Effector memory CD8-positive, alpha-beta T cell (primary cell): ENCODE measurements at regions not wholly inside any gene's neighbourhood (a gene's known extent, or its start where the extent isn't known, plus 50 kb on each side); places are given as distances from the start of the nearest gene placed in this dataset.
"Not testable (repeated sequence)": the region's sequence is repeated elsewhere in the genome, so short reads cannot be mapped to it uniquely, and the experiment has no call there.

Experiments used
- ATAC-seq: fragments of 150-1000 bp; cut with Tn5 transposase; replicated peaks from 2 replicates; pipeline ENCODE4 v1.10.0; 2021; ENCODE audit warnings: mild to moderate bottlenecking, moderate library complexity
- DNase-seq, 3 experiments: peaks; one replicate each; pipeline ENCODE4 v3.0.0; 2021
- H3K27ac Mint-ChIP-seq, 2 donors: one replicate each; pipeline ENCODE4 v1.8.0; 2022; ENCODE audit warnings: mild to moderate bottlenecking in 2 of 2, mixed read lengths in 2 of 2, moderate library complexity in 2 of 2
- H3K27me3 Mint-ChIP-seq, 2 donors: one replicate each; pipeline ENCODE4 v1.8.0; 2022; ENCODE audit warnings: mixed read lengths in 2 of 2
- H3K36me3 Mint-ChIP-seq: one replicate; pipeline ENCODE4 v1.8.0; 2022; ENCODE audit warnings: mild to moderate bottlenecking, moderate library complexity, mixed read lengths; ENCODE audit not compliant: insufficient read depth
- H3K4me1 Mint-ChIP-seq, 2 donors: one replicate each; pipeline ENCODE4 v1.8.0; 2022; ENCODE audit warnings: low read depth in 2 of 2, mixed read lengths in 2 of 2
- H3K4me3 Mint-ChIP-seq, 2 donors: one replicate each; pipeline ENCODE4 v1.8.0; 2022; ENCODE audit warnings: mild to moderate bottlenecking in 2 of 2, mixed read lengths in 2 of 2, moderate library complexity in 2 of 2
- H3K9me3 Mint-ChIP-seq, 2 donors: one replicate each; pipeline ENCODE4 v1.8.0; 2022; ENCODE audit warnings: mixed read lengths in 2 of 2

- DNase-seq (no peak), ATAC-seq (no peak)
- Mint-ChIP-seq H3K4me1 (no peaks in the 10 kb centered on the region), H3K27ac (no peak overlapping the region), H3K27me3 (no peaks in the 10 kb centered on the region), H3K4me3 (no peak overlapping the region), H3K36me3 (no peaks in the 10 kb centered on the region), H3K9me3 (peaks cover 6 to 12% of the 10 kb centered on the region in 2 donors)
Measured at GRCh38 chr16:52680993-52681392, 134.1 kb upstream of the TOX3 start.

GRCh38 chr16:52677501-52677900, 130.6 kb upstream of the TOX3 start:
- Mint-ChIP-seq H3K36me3 (no peaks in the 10 kb centered on the region), H3K27ac (no peak overlapping the region)

GRCh38 chr16:52676959-52677358, 130.0 kb upstream of the TOX3 start:
- H3K4me1 Mint-ChIP-seq = no peaks in the 10 kb centered on the region

More at GRCh38 chr16:52677501-52677900, 130.6 kb upstream of the TOX3 start:
- DNase-seq (no peak), ATAC-seq (no peak)
- Mint-ChIP-seq H3K4me1 (no peaks in the 10 kb centered on the region), H3K9me3 (peaks cover 5 to 8% of the 10 kb centered on the region in 2 donors), H3K4me3 (no peak overlapping the region), H3K27me3 (no peaks in the 10 kb centered on the region)

GRCh38 chr16:52671590-52671989, 124.6 kb upstream of the TOX3 start:
- DNase-seq = no peak
- Mint-ChIP-seq H3K36me3 (no peaks in the 10 kb centered on the region), H3K4me3 (no peak overlapping the region), H3K27ac (no peak overlapping the region), H3K9me3 (peaks cover 5 to 8% of the 10 kb centered on the region in 2 donors), H3K27me3 (no peaks in the 10 kb centered on the region), H3K4me1 (no peaks in the 10 kb centered on the region)
- ATAC-seq = no peak

More at GRCh38 chr16:52676959-52677358, 130.0 kb upstream of the TOX3 start:
- no peak overlapping the region for H3K27ac Mint-ChIP-seq
- H3K36me3 Mint-ChIP-seq = no peaks in the 10 kb centered on the region
- ATAC-seq = no peak
- no peak for DNase-seq
- H3K9me3 Mint-ChIP-seq = peaks cover 5 to 8% of the 10 kb centered on the region in 2 donors
- H3K27me3 Mint-ChIP-seq = no peaks in the 10 kb centered on the region
- no peak overlapping the region for H3K4me3 Mint-ChIP-seq

GRCh38 chr16:52657924-52658323, 111.0 kb upstream of the TOX3 start:
- Mint-ChIP-seq H3K27me3 (peaks cover 0 to 12% of the 10 kb centered on the region in 2 donors), H3K4me3 (no peak overlapping the region), H3K27ac (no peak overlapping the region), H3K9me3 (peaks cover 15 to 29% of the 10 kb centered on the region in 2 donors), H3K4me1 (peaks cover 0 to 2% of the 10 kb centered on the region in 2 donors), H3K36me3 (peaks cover 2% of the 10 kb centered on the region)
- no peak for ATAC-seq
- DNase-seq = no peak

- not testable (repeated sequence) for ATAC-seq, DNase-seq, H3K4me1 Mint-ChIP-seq, H3K36me3 Mint-ChIP-seq, H3K4me3 Mint-ChIP-seq, H3K27ac Mint-ChIP-seq
- Mint-ChIP-seq H3K9me3 (peaks cover 15 to 28% of the 10 kb centered on the region in 2 donors), H3K27me3 (peaks cover 0 to 12% of the 10 kb centered on the region in 2 donors)
Measured at GRCh38 chr16:52655916-52656315, 109.0 kb upstream of the TOX3 start.

- peaks cover 0 to 12% of the 10 kb centered on the region in 2 donors for H3K27me3 Mint-ChIP-seq
- H3K4me3 Mint-ChIP-seq, H3K36me3 Mint-ChIP-seq, DNase-seq, H3K27ac Mint-ChIP-seq, ATAC-seq, H3K4me1 Mint-ChIP-seq: not testable (repeated sequence)
- H3K9me3 Mint-ChIP-seq = peaks cover 13 to 22% of the 10 kb centered on the region in 2 donors
Measured at GRCh38 chr16:52655156-52655555, 108.2 kb upstream of the TOX3 start.

GRCh38 chr16:52652033-52652432, 105.1 kb upstream of the TOX3 start:
- no peaks in the 10 kb centered on the region for H3K4me1 Mint-ChIP-seq
- peaks cover 0 to 12% of the 10 kb centered on the region in 2 donors for H3K27me3 Mint-ChIP-seq
- H3K4me3 Mint-ChIP-seq = no peak overlapping the region
- ATAC-seq (no peak), DNase-seq (no peak)
- peaks cover 8 to 10% of the 10 kb centered on the region in 2 donors for H3K9me3 Mint-ChIP-seq
- no peak overlapping the region for H3K27ac Mint-ChIP-seq
- H3K36me3 Mint-ChIP-seq = no peaks in the 10 kb centered on the region

GRCh38 chr16:52650789-52651188, 103.8 kb upstream of the TOX3 start:
- H3K9me3 Mint-ChIP-seq = peaks cover 8 to 11% of the 10 kb centered on the region in 2 donors
- DNase-seq = no peak

GRCh38 chr16:52650318-52650717, 103.4 kb upstream of the TOX3 start:
- Mint-ChIP-seq H3K9me3 (peaks cover 3 to 10% of the 10 kb centered on the region in 2 donors), H3K4me1 (no peaks in the 10 kb centered on the region), H3K27ac (no peak overlapping the region), H3K36me3 (no peaks in the 10 kb centered on the region), H3K27me3 (peaks cover 0 to 6% of the 10 kb centered on the region in 2 donors), H3K4me3 (no peak overlapping the region)
- ATAC-seq = no peak
- DNase-seq = no peak

More at GRCh38 chr16:52650789-52651188, 103.8 kb upstream of the TOX3 start:
- ATAC-seq = no peak
- Mint-ChIP-seq H3K4me1 (no peaks in the 10 kb centered on the region), H3K27me3 (peaks cover 0 to 11% of the 10 kb centered on the region in 2 donors), H3K27ac (no peak overlapping the region), H3K4me3 (no peak overlapping the region), H3K36me3 (no peaks in the 10 kb centered on the region)

GRCh38 chr16:52649870-52650269, 102.9 kb upstream of the TOX3 start:
- H3K4me1 Mint-ChIP-seq = no peaks in the 10 kb centered on the region
- no peak for DNase-seq
- H3K27ac Mint-ChIP-seq = no peak overlapping the region
- no peak for ATAC-seq
- H3K4me3 Mint-ChIP-seq = no peak overlapping the region
- peaks cover 0 to 7% of the 10 kb centered on the region in 2 donors for H3K9me3 Mint-ChIP-seq
- peaks cover 0 to 2% of the 10 kb centered on the region in 2 donors for H3K27me3 Mint-ChIP-seq
- H3K36me3 Mint-ChIP-seq = no peaks in the 10 kb centered on the region

- ATAC-seq (no peak), DNase-seq (no peak)
- no peaks in the 10 kb centered on the region for H3K27me3 Mint-ChIP-seq
- no peaks in the 10 kb centered on the region for H3K36me3 Mint-ChIP-seq
- peaks cover 0 to 7% of the 10 kb centered on the region in 2 donors for H3K9me3 Mint-ChIP-seq
- H3K4me3 Mint-ChIP-seq = no peak overlapping the region
- no peak overlapping the region for H3K27ac Mint-ChIP-seq
- no peaks in the 10 kb centered on the region for H3K4me1 Mint-ChIP-seq
Measured at GRCh38 chr16:52647588-52647987, 100.6 kb upstream of the TOX3 start.

- Mint-ChIP-seq H3K27me3 (no peaks in the 10 kb centered on the region), H3K4me3 (no peak overlapping the region), H3K4me1 (no peaks in the 10 kb centered on the region), H3K9me3 (peaks cover 5 to 6% of the 10 kb centered on the region in 2 donors), H3K36me3 (no peaks in the 10 kb centered on the region), H3K27ac (no peak overlapping the region)
- no peak for ATAC-seq
- no peak for DNase-seq
Measured at GRCh38 chr16:52643006-52643405, 96.1 kb upstream of the TOX3 start.

- ATAC-seq (no peak), DNase-seq (no peak)
- Mint-ChIP-seq H3K27me3 (no peaks in the 10 kb centered on the region), H3K9me3 (peaks cover 6 to 14% of the 10 kb centered on the region in 2 donors), H3K4me3 (no peak overlapping the region), H3K36me3 (no peaks in the 10 kb centered on the region), H3K4me1 (no peaks in the 10 kb centered on the region), H3K27ac (no peak overlapping the region)
Measured at GRCh38 chr16:52634528-52634927, 87.6 kb upstream of the TOX3 start.

GRCh38 chr16:52634104-52634503, 87.2 kb upstream of the TOX3 start:
- no peaks in the 10 kb centered on the region for H3K27me3 Mint-ChIP-seq
- no peak overlapping the region for H3K4me3 Mint-ChIP-seq
- H3K4me1 Mint-ChIP-seq = no peaks in the 10 kb centered on the region
- no peaks in the 10 kb centered on the region for H3K36me3 Mint-ChIP-seq
- ATAC-seq = no peak
- peaks cover 6 to 14% of the 10 kb centered on the region in 2 donors for H3K9me3 Mint-ChIP-seq
- H3K27ac Mint-ChIP-seq = no peak overlapping the region
- DNase-seq = no peak
